ENCODE measurements at regions not wholly inside any gene's neighbourhood (a gene's known extent, or its start where the extent isn't known, plus 50 kb on each side); places are given as distances from the start of the nearest gene placed in this dataset.

GRCh38 chr2:220335591-220335915 is 708.1 kb downstream of the SLC4A3 start:
- ATAC-seq (no peak), FAIRE-seq (no peak), DNase-seq (ENCODE audit: extremely low read depth in 1 of 4, low spot score in 3 of 4) (no peak)
- Histone ChIP-seq H3K9me1 (ENCODE audit: control insufficient read depth, insufficient read depth, low read length) (no peaks in the 10 kb centered on the region), H3K9me3 (replicated peaks; ENCODE audit: control insufficient read depth, insufficient read depth, low read depth, low read length) (no peaks in the 10 kb centered on the region), H2AFZ (ENCODE audit: low read depth, low read length) (no peak overlapping the region), H3K4me1 (replicated peaks in 1 of 2; ENCODE audit: control insufficient read depth in 2 of 2, insufficient read depth in 2 of 2, low read length in 2 of 2) (no peaks in the 10 kb centered on the region), H3K9ac (ENCODE audit: insufficient read depth in 1 of 2, low read depth in 2 of 2, low read length in 2 of 2) (no peak overlapping the region), H3K79me2 (ENCODE audit: control insufficient read depth, insufficient read depth, low read length) (no peaks in the 10 kb centered on the region), H3K4me3 (no peak overlapping the region), H4K20me1 (replicated peaks; ENCODE audit: control insufficient read depth, insufficient read depth, low read length) (no peaks in the 10 kb centered on the region), H3K36me3 (ENCODE audit: control insufficient read depth, insufficient read depth, low read length) (no peaks in the 10 kb centered on the region), H3K27me3 (ENCODE audit: control insufficient read depth in 2 of 2, insufficient read depth in 2 of 2, low read length in 2 of 2) (no peaks in the 10 kb centered on the region), H3K27ac (ENCODE audit: extremely low read depth, low read depth, low read length) (no peak overlapping the region), H3K4me2 (ENCODE audit: insufficient read depth, low read length) (no peak overlapping the region)
- intact Hi-C loops (cut with micrococcal nuclease) (no loop called here), in situ Hi-C loops (cut with MboI) (no loop called here)
- ChIA-PET POLR2A (no interaction called here), CTCF (ENCODE audit: low intra/inter-chr PET ratio) (no interaction called here)
- no TSS peak for BruUV-seq (replicated peaks)
- 0% methylated on average over 4 of the region's 4 CpGs for WGBS (ENCODE audit: insufficient coverage, low coverage, missing lambda C conversion rate)
- TF ChIP-seq RFX5 (IDR thresholded peaks at IDR 0.05; ENCODE audit: low read depth, low read length): no peak
- no peak for TF ChIP-seq ZSCAN29 (IDR thresholded peaks at IDR 0.05)
- no peak for TF ChIP-seq PHF8 (IDR thresholded peaks at IDR 0.05; ENCODE audit: borderline replicate concordance, low read length)
- TF ChIP-seq RB1 (IDR thresholded peaks at IDR 0.05; ENCODE audit: low read depth): no peak
- TF ChIP-seq MCM7 (IDR thresholded peaks at IDR 0.05): no peak

GRCh38 chr2:220336771-220337170 is 709.3 kb downstream of the SLC4A3 start:
- H3K27ac ChIP-seq (ENCODE audit: extremely low read depth, low read depth, low read length): no peak overlapping the region
- ChIA-PET POLR2A (no interaction called here), CTCF (ENCODE audit: low intra/inter-chr PET ratio) (no interaction called here)
- no peak for ATAC-seq
- FAIRE-seq: no peak
- no peaks in the 10 kb centered on the region for H3K9me1 ChIP-seq (ENCODE audit: control insufficient read depth, insufficient read depth, low read length)
- no peaks in the 10 kb centered on the region for H3K27me3 ChIP-seq (ENCODE audit: control insufficient read depth in 2 of 2, insufficient read depth in 2 of 2, low read length in 2 of 2)
- DNase-seq (ENCODE audit: extremely low read depth in 1 of 4, low spot score in 3 of 4): no peak
- no peaks in the 10 kb centered on the region for H4K20me1 ChIP-seq (replicated peaks; ENCODE audit: control insufficient read depth, insufficient read depth, low read length)
- no peak overlapping the region for H3K4me3 ChIP-seq
- no peak overlapping the region for H3K9ac ChIP-seq (ENCODE audit: insufficient read depth in 1 of 2, low read depth in 2 of 2, low read length in 2 of 2)
- H3K4me2 ChIP-seq (ENCODE audit: insufficient read depth, low read length): no peak overlapping the region
- H3K4me1 ChIP-seq (replicated peaks in 1 of 2; ENCODE audit: control insufficient read depth in 2 of 2, insufficient read depth in 2 of 2, low read length in 2 of 2): no peaks in the 10 kb centered on the region
- in situ Hi-C loops (cut with MboI) (no loop called here), intact Hi-C loops (cut with micrococcal nuclease) (no loop called here)
- WGBS (ENCODE audit: insufficient coverage, low coverage, missing lambda C conversion rate): 0% methylated on average over 1 of the region's 2 CpGs
- no peak overlapping the region for H2AFZ ChIP-seq (ENCODE audit: low read depth, low read length)
- H3K36me3 ChIP-seq (ENCODE audit: control insufficient read depth, insufficient read depth, low read length): no peaks in the 10 kb centered on the region
- no peak for TF ChIP-seq EZH2 (IDR thresholded peaks at IDR 0.05; ENCODE audit: borderline replicate concordance, low read depth, low read length)
- no peak for TF ChIP-seq KLF10 (CRISPR knock-in tag; IDR thresholded peaks at IDR 0.05)
- TF ChIP-seq LCOR (CRISPR knock-in tag; IDR thresholded peaks at IDR 0.05): no peak
- TF ChIP-seq, protein P1, sequence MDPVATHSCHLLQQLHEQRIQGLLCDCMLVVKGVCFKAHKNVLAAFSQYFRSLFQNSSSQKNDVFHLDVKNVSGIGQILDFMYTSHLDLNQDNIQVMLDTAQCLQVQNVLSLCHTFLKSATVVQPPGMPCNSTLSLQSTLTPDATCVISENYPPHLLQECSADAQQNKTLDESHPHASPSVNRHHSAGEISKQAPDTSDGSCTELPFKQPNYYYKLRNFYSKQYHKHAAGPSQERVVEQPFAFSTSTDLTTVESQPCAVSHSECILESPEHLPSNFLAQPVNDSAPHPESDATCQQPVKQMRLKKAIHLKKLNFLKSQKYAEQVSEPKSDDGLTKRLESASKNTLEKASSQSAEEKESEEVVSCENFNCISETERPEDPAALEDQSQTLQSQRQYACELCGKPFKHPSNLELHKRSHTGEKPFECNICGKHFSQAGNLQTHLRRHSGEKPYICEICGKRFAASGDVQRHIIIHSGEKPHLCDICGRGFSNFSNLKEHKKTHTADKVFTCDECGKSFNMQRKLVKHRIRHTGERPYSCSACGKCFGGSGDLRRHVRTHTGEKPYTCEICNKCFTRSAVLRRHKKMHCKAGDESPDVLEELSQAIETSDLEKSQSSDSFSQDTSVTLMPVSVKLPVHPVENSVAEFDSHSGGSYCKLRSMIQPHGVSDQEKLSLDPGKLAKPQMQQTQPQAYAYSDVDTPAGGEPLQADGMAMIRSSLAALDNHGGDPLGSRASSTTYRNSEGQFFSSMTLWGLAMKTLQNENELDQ (CRISPR knock-in tag; IDR thresholded peaks at IDR 0.05; ENCODE audit: borderline replicate concordance): no peak
- no TSS peak for BruUV-seq (replicated peaks)
- no peaks in the 10 kb centered on the region for H3K79me2 ChIP-seq (ENCODE audit: control insufficient read depth, insufficient read depth, low read length)
- no peaks in the 10 kb centered on the region for H3K9me3 ChIP-seq (replicated peaks; ENCODE audit: control insufficient read depth, insufficient read depth, low read depth, low read length)

Measured in K562 (cell line).